Hepatocyte (in vitro differentiated cells): ENCODE measurements at regions not wholly inside any gene's neighbourhood (a gene's known extent, or its start where the extent isn't known, plus 50 kb on each side); places are given as distances from the start of the nearest gene placed in this dataset.

Experiments
- DNase-seq: peaks from one replicate; pipeline ENCODE4 v3.0.0-alpha.2; 2016; ENCODE audit warnings: low spot score
- H2AFZ ChIP-seq: fragments of 200-600 bp; sonication (generic); 2 replicates; pipeline ENCODE4 v1.6.0; 2016; ENCODE audit warnings: antibody characterized with exemption, mild to moderate bottlenecking
- H3K27ac ChIP-seq: fragments of 200-600 bp; sonication (generic); 2 replicates; pipeline ENCODE4 v1.5.1; 2016; ENCODE audit warnings: mild to moderate bottlenecking
- H3K27me3 ChIP-seq: fragments of 200-600 bp; sonication (generic); 2 replicates; pipeline ENCODE4 v1.6.1; 2016
- H3K36me3 ChIP-seq: fragments of 200-600 bp; sonication (generic); replicated peaks from 2 replicates; pipeline ENCODE4 v1.5.1; 2016; ENCODE audit warnings: low read depth; ENCODE audit not compliant: insufficient read depth
- H3K4me1 ChIP-seq: fragments of 200-600 bp; sonication (generic); 2 replicates; pipeline ENCODE4 v1.5.1; 2016; ENCODE audit warnings: mild to moderate bottlenecking, moderate library complexity; ENCODE audit not compliant: insufficient read depth
- H3K4me2 ChIP-seq: fragments of 200-600 bp; sonication (generic); 2 replicates; pipeline ENCODE4 v1.6.0; 2016
- H3K4me3 ChIP-seq: fragments of 200-600 bp; sonication (generic); 2 replicates; pipeline ENCODE4 v1.5.1; 2016; ENCODE audit warnings: mild to moderate bottlenecking
- H3K79me2 ChIP-seq: fragments of 200-600 bp; sonication (generic); 2 replicates; pipeline ENCODE4 v1.6.0; 2017; ENCODE audit warnings: mild to moderate bottlenecking
- H3K9me2 ChIP-seq: fragments of 200-600 bp; sonication (generic); replicated peaks from 2 replicates; pipeline ENCODE4 v1.6.0; 2017; ENCODE audit warnings: mild to moderate bottlenecking; ENCODE audit not compliant: insufficient read depth
- H3K9me3 ChIP-seq: fragments of 200-600 bp; sonication (generic); 2 replicates; pipeline ENCODE4 v1.5.1; 2016; ENCODE audit warnings: low read depth, mild to moderate bottlenecking
- H4K20me1 ChIP-seq: fragments of 200-600 bp; sonication (generic); 2 replicates; pipeline ENCODE4 v1.6.0; 2016; ENCODE audit warnings: mild to moderate bottlenecking; ENCODE audit not compliant: insufficient read depth, poor library complexity, severe bottlenecking
- EZH2 ChIP-seq: fragments of 200-600 bp; sonication (generic); IDR thresholded peaks from 2 replicates; pipeline ENCODE4 v1.6.1; 2016; ENCODE audit warnings: antibody characterized with exemption, mild to moderate bottlenecking, borderline replicate concordance
- EZH2phosphoT487 ChIP-seq: fragments of 200-600 bp; sonication (generic); IDR thresholded peaks from one replicate; pipeline ENCODE4 v1.6.1; 2018; ENCODE audit warnings: antibody characterized with exemption, mild to moderate bottlenecking, low read depth, moderate library complexity; ENCODE audit not compliant: unreplicated experiment, severe bottlenecking
- WGBS: methylation state at CpG from one replicate; pipeline ENCODE4 v1.1.6; 2016; ENCODE audit warnings: low lambda C conversion rate; ENCODE audit errors: missing lambda C conversion rate; 5-methylcytosine and 5-hydroxymethylcytosine counted together
- TF ChIP-seq, protein P1 (sequence below): fragments of 200-600 bp; sonication (generic); IDR thresholded peaks from 2 replicates; pipeline ENCODE4 v1.5.1; 2016; ENCODE audit warnings: antibody characterized with exemption, mild to moderate bottlenecking; ENCODE audit not compliant: poor library complexity

DNA sequence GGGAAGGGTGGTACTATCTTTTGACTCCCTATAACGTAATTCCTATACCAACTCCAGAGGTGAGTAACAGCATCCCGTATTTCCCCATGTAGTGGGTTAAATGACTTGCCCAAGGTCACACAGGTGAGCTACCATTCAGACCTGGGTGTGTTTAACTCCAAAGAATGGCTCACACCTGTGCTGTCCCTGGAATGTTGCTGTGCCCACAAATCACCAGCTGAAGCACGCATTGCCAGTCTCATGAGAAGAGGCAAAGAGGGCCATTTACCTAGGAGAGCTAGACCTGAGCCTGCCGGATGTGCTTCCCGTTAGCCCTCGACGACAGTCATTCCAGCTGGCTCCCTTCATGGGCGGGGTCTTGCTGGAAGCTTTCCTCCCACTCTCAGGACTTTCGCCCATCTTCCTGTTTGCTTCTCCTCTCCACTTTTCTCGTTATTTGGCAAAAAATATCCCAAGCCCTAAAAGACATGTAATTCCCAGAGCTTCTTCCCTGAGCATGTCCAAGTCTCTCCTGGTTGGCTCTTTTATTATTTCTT, 106.6 kb upstream of the VASH1 start:
- Histone ChIP-seq H3K79me2 (no peaks in the 10 kb centered on the region), H3K4me3 (no peak overlapping the region), H3K4me2 (no peak overlapping the region), H3K9me3 (peaks cover 4% of the 10 kb centered on the region), H3K27ac (no peak overlapping the region), H3K9me2 (no peaks in the 10 kb centered on the region), H3K4me1 (peaks cover 5% of the 10 kb centered on the region), H4K20me1 (no peaks in the 10 kb centered on the region), H2AFZ (no peak overlapping the region), H3K27me3 (no peaks in the 10 kb centered on the region), H3K36me3 (no peaks in the 10 kb centered on the region)
- no peak for DNase-seq
- TF ChIP-seq EZH2 (no peak), EZH2phosphoT487 (no peak)
- TF ChIP-seq, protein P1, sequence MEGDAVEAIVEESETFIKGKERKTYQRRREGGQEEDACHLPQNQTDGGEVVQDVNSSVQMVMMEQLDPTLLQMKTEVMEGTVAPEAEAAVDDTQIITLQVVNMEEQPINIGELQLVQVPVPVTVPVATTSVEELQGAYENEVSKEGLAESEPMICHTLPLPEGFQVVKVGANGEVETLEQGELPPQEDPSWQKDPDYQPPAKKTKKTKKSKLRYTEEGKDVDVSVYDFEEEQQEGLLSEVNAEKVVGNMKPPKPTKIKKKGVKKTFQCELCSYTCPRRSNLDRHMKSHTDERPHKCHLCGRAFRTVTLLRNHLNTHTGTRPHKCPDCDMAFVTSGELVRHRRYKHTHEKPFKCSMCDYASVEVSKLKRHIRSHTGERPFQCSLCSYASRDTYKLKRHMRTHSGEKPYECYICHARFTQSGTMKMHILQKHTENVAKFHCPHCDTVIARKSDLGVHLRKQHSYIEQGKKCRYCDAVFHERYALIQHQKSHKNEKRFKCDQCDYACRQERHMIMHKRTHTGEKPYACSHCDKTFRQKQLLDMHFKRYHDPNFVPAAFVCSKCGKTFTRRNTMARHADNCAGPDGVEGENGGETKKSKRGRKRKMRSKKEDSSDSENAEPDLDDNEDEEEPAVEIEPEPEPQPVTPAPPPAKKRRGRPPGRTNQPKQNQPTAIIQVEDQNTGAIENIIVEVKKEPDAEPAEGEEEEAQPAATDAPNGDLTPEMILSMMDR = no peak
- 67% methylated on average over 10 of the region's 10 CpGs for whole genome bisulfite sequencing

DNA sequence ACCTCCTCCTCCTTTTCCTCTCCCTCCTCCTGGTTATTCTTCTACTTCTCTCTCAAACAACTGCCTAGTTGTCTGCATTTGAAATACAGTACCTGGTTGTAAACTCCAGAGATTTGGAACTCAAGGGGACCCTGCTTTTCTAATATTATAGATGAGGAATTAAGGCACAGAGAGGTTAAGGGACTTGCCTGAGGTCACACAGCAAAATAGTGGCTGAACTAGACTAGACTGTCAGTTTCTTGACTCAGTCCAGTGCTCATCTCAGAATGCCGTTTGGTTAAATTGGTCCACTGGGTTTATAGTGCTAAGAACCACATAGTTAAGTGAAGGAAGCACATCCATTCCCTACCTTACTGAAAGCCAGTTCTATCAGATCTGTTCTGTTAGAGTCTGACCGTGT, 105.9 kb upstream of the VASH1 start:
- Histone ChIP-seq H2AFZ (no peak overlapping the region), H3K4me1 (peaks cover 5% of the 10 kb centered on the region), H3K9me2 (no peaks in the 10 kb centered on the region), H3K9me3 (peaks cover 4% of the 10 kb centered on the region), H3K27ac (no peak overlapping the region), H4K20me1 (no peaks in the 10 kb centered on the region), H3K4me3 (no peak overlapping the region), H3K4me2 (no peak overlapping the region), H3K27me3 (no peaks in the 10 kb centered on the region), H3K36me3 (no peaks in the 10 kb centered on the region), H3K79me2 (no peaks in the 10 kb centered on the region)
- DNase-seq = no peak
- 78% methylated on average over 2 of the region's 2 CpGs for WGBS
- TF ChIP-seq EZH2phosphoT487 (no peak), EZH2 (no peak)
- TF ChIP-seq, protein P1 = no peak

DNA sequence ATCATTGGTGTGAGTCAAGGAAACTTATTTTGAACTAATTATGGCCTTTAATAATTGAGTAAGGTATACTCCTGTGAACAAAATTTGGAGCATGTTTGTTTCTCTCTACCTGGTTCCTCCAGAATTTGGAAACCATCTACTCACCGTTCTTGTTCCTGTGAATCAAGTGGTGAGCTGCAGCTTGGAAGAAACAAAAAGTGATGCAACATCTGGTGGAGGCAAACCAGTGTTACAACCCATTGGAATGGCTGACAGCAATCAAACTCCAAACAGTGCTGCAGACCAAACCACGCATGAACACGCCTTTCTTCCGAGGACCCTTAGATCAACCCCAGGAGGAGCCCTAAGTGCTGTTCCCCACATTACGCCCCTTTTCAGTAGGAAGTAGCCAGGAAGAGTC, 104.7 kb upstream of the VASH1 start:
- Histone ChIP-seq H3K36me3 (no peaks in the 10 kb centered on the region), H3K9me3 (peaks cover 4% of the 10 kb centered on the region), H4K20me1 (no peaks in the 10 kb centered on the region), H3K27me3 (no peaks in the 10 kb centered on the region), H3K79me2 (no peaks in the 10 kb centered on the region), H3K4me3 (no peak overlapping the region), H2AFZ (no peak overlapping the region), H3K4me2 (no peak overlapping the region), H3K27ac (no peak overlapping the region), H3K9me2 (no peaks in the 10 kb centered on the region), H3K4me1 (peaks cover 5% of the 10 kb centered on the region)
- 70% methylated on average over 5 of the region's 5 CpGs for WGBS
- DNase-seq = no peak
- TF ChIP-seq EZH2 = no peak
- TF ChIP-seq, protein P1 = no peak
- TF ChIP-seq EZH2phosphoT487 = no peak

DNA sequence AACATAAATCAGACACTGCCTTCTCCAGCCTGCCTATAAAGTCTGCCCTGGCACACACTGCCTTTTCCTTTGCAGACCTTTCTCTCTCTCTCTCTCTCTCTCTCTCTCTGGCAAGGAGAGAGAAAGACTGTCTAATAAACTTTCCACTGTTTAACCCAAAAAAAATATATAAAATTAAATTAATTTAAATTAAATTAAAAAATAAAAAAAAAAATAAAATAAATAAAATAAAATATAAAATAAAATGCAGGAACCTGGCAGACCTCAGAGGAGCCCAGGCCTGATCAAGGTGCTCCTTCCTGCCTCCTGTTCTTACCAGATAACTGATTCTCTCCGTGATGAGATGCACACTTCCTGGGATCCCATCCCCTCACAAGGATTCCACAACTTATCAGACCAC, 103.9 kb upstream of the VASH1 start:
- H3K27ac ChIP-seq = no peak overlapping the region
- no peaks in the 10 kb centered on the region for H3K27me3 ChIP-seq
- WGBS = 94% methylated on average over 1 of the region's 1 CpG
- no peak overlapping the region for H2AFZ ChIP-seq
- no peak overlapping the region for H3K4me3 ChIP-seq
- H3K36me3 ChIP-seq = no peaks in the 10 kb centered on the region
- no peak for DNase-seq
- H3K4me2 ChIP-seq = no peak overlapping the region
- H3K9me2 ChIP-seq = no peaks in the 10 kb centered on the region
- no peak for TF ChIP-seq EZH2phosphoT487
- TF ChIP-seq, protein P1 = no peak
- no peak for TF ChIP-seq EZH2
- peaks cover 4% of the 10 kb centered on the region for H3K9me3 ChIP-seq
- H4K20me1 ChIP-seq = no peaks in the 10 kb centered on the region
- H3K4me1 ChIP-seq = peaks cover 5% of the 10 kb centered on the region
- no peaks in the 10 kb centered on the region for H3K79me2 ChIP-seq
